Stomach (tissue), 8 donors: ENCODE measurements at regions not wholly inside any gene's neighbourhood (a gene's known extent, or its start where the extent isn't known, plus 50 kb on each side); places are given as distances from the start of the nearest gene placed in this dataset.

Source experiments
- DNase-seq, 2 donors: peaks; one replicate each; pipeline versions ENCODE4 v3.0.0 to v3.0.0-alpha.2; 2013 to 2019
- H3K27ac ChIP-seq, 5 donors: fragments of 200-600 bp in 4 of 5; sonication (generic) in 4 of 5; one replicate each; pipeline ENCODE4 v1.5.1; 2013 to 2019; ENCODE audit warnings: mild to moderate bottlenecking in 1 of 5, moderate library complexity in 1 of 5
- H3K27me3 ChIP-seq, 3 donors: fragments of 200-600 bp; sonication (generic); one replicate each; pipeline ENCODE4 v1.5.1; 2017 to 2019; ENCODE audit warnings: mixed run types in 1 of 3
- H3K36me3 ChIP-seq, 4 donors: fragments of 200-600 bp; sonication (generic); 1 replicate in 3 of 4; 2 replicates in 1 of 4; pipeline ENCODE4 v1.5.1; 2016 to 2019
- H3K4me1 ChIP-seq, 4 donors: fragments of 200-600 bp; sonication (generic); one replicate each; pipeline ENCODE4 v1.5.1; 2016 to 2019
- H3K4me3 ChIP-seq, 4 donors: fragments of 200-600 bp; sonication (generic) in 3 of 4; one replicate each; pipeline ENCODE4 v1.5.1; 2016 to 2019; ENCODE audit warnings: mild to moderate bottlenecking in 1 of 4
- H3K9me3 ChIP-seq, 4 donors: fragments of 200-600 bp; sonication (generic); one replicate each; pipeline ENCODE4 v1.5.1; 2016 to 2019
- CTCF ChIP-seq, 7 experiments: fragments of 450-650 bp in 4 of 7; fragments of 200-600 bp in 3 of 7; sonication (generic) in 3 of 7; IDR thresholded peaks; one replicate each; pipeline ENCODE4 v1.5.1; 2016 to 2019; ENCODE audit warnings: antibody characterized with exemption in 7 of 7, control low read depth in 2 of 7, mild to moderate bottlenecking in 1 of 7
- EP300 ChIP-seq: sonication (generic); formaldehyde crosslinking; IDR thresholded peaks from one replicate; pipeline ENCODE4 v1.6.1; 2017; ENCODE audit warnings: antibody characterized with exemption
- POLR2A ChIP-seq, 4 donors: fragments of 450-650 bp; IDR thresholded peaks; one replicate each; pipeline ENCODE4 v1.6.1; 2016; ENCODE audit warnings: antibody characterized with exemption in 4 of 4, control low read depth in 2 of 4, mild to moderate bottlenecking in 1 of 4, moderate library complexity in 1 of 4
- POLR2AphosphoS5 ChIP-seq, 3 donors: sonication (generic); formaldehyde crosslinking; IDR thresholded peaks; one replicate each; pipeline ENCODE4 v1.6.1; 2016; ENCODE audit warnings: antibody characterized with exemption in 3 of 3
- WGBS, 5 donors: extraction: QIAGEN DNeasy Blood & Tissue Kit in 3 of 5; methylation state at CpG; one replicate each; pipeline versions ENCODE4 v1.1.5 to v1.1.7; 2013 to 2018; 5-methylcytosine and 5-hydroxymethylcytosine counted together
- intact Hi-C: fragments of 100-400 bp; cut with DNase I; formaldehyde crosslinking; loops from one replicate; pipeline ENCODE4 v1.15.1; 2023; ENCODE audit warnings: low total_unique reads
- donor health status: healthy with polysubstance abuse.
- donor health status: Bipolar disorder and iron deficiency.
- donor health status: healthy.

GRCh38 chr3:72319194-72320094 lies 528.8 kb downstream of the SHQ1 start:
- H3K4me1 ChIP-seq: peaks cover 18 to 31% (median 26%) of the 10 kb centered on the region in 4 donors
- no peak overlapping the region for H3K4me3 ChIP-seq
- intact Hi-C loops: no loop called here
- TF ChIP-seq POLR2A (IDR thresholded peaks at IDR 0.05) (no peak), EP300 (no peak), CTCF (IDR thresholded peaks at IDR 0.05) (no peak), POLR2AphosphoS5 (IDR thresholded peaks at IDR 0.05) (no peak)
- H3K9me3 ChIP-seq: no peaks in the 10 kb centered on the region
- no peaks in the 10 kb centered on the region for H3K36me3 ChIP-seq
- WGBS, 5 donors: 76 to 79% (median 78%) methylated on average over 5 to 6 of the region's 6 CpGs
- H3K27ac ChIP-seq: peak overlapping the region in 3 of 5 donors; percentile 19 to 62 (median 43)
- H3K27me3 ChIP-seq: no peaks in the 10 kb centered on the region
- no peak for DNase-seq

GRCh38 chr3:72318504-72319193 lies 529.6 kb downstream of the SHQ1 start:
- H3K27ac ChIP-seq: peak overlapping the region in 3 of 5 donors; percentile 43 to 62 (median 51)
- whole genome bisulfite sequencing, 5 donors: 20 to 44% (median 34%) methylated on average over 9 to 12 of the region's 12 CpGs
- no peaks in the 10 kb centered on the region for H3K36me3 ChIP-seq
- TF ChIP-seq CTCF (IDR thresholded peaks at IDR 0.05): no peak
- TF ChIP-seq POLR2AphosphoS5 (IDR thresholded peaks at IDR 0.05): peak in 1 of 3 donors; percentile 32
- H3K4me3 ChIP-seq: no peak overlapping the region
- no peaks in the 10 kb centered on the region for H3K27me3 ChIP-seq
- no peaks in the 10 kb centered on the region for H3K9me3 ChIP-seq
- H3K4me1 ChIP-seq: peaks cover 18 to 31% (median 26%) of the 10 kb centered on the region in 4 donors
- DNase-seq: peak; percentile 74 to 75
- intact Hi-C loops: no loop called here

- Histone ChIP-seq H3K27me3 (no peaks in the 10 kb centered on the region), H3K27ac (peak overlapping the region in 1 of 5 donors; percentile 51), H3K4me1 (peaks cover 18 to 31% (median 26%) of the 10 kb centered on the region in 4 donors), H3K9me3 (no peaks in the 10 kb centered on the region), H3K4me3 (no peak overlapping the region), H3K36me3 (no peaks in the 10 kb centered on the region)
- peak in 1 of 2 donors; percentile 40 for DNase-seq
- no peak for TF ChIP-seq POLR2A (IDR thresholded peaks at IDR 0.05)
- TF ChIP-seq EP300: no peak
- no peak for TF ChIP-seq POLR2AphosphoS5 (IDR thresholded peaks at IDR 0.05)
- 28 to 48% (median 36%) methylated on average over 7 of the region's 7 CpGs for WGBS, 5 donors
- intact Hi-C loops: no loop called here
Observed at GRCh38 chr3:72317491-72317890, 530.8 kb downstream of the SHQ1 start.

- no peaks in the 10 kb centered on the region for H3K36me3 ChIP-seq
- H3K9me3 ChIP-seq: no peaks in the 10 kb centered on the region
- H3K27me3 ChIP-seq: no peaks in the 10 kb centered on the region
- 82 to 89% (median 85%) methylated on average over 8 to 13 of the region's 13 CpGs for WGBS, 5 donors
- H3K27ac ChIP-seq: no peak overlapping the region
- H3K4me1 ChIP-seq: peaks cover 18 to 31% (median 26%) of the 10 kb centered on the region in 4 donors
- no peak for TF ChIP-seq EP300
- no peak for TF ChIP-seq POLR2A (IDR thresholded peaks at IDR 0.05)
- TF ChIP-seq POLR2AphosphoS5 (IDR thresholded peaks at IDR 0.05): no peak
- TF ChIP-seq CTCF (IDR thresholded peaks at IDR 0.05): no peak
- no peak for DNase-seq
- intact Hi-C loops: no loop called here
- H3K4me3 ChIP-seq: no peak overlapping the region
Observed at GRCh38 chr3:72316501-72317279, 531.6 kb downstream of the SHQ1 start.
